Activated CD8-positive, alpha-beta memory T cell treated with anti-CD3 and anti-CD28 coated beads, Interleukin-2, amount 50 U/mL, for 4 hours (primary cell): ENCODE measurements at regions not wholly inside any gene's neighbourhood (a gene's known extent, or its start where the extent isn't known, plus 50 kb on each side); places are given as distances from the start of the nearest gene placed in this dataset.

ENCODE experiments used
- DNase-seq: peaks from one replicate; pipeline ENCODE4 v3.0.0-alpha.2; 2020

GRCh38 chrX:97787311-97787710, 903.6 kb downstream of the RPA4 start:
- no peak for DNase-seq

GRCh38 chrX:97787849-97788248, 904.1 kb downstream of the RPA4 start:
- no peak for DNase-seq

- DNase-seq: no peak
Observed at GRCh38 chrX:97790850-97791249, 907.1 kb downstream of the RPA4 start.

- no peak for DNase-seq
Observed at GRCh38 chrX:97797076-97797475, 913.4 kb downstream of the RPA4 start.

GRCh38 chrX:97806238-97806637, 922.5 kb downstream of the RPA4 start:
- no peak for DNase-seq

- DNase-seq: no peak
Observed at GRCh38 chrX:97806946-97807345, 923.2 kb downstream of the RPA4 start.

- no peak for DNase-seq
Observed at GRCh38 chrX:97820170-97820569, 936.5 kb downstream of the RPA4 start.

- no peak for DNase-seq
Observed at GRCh38 chrX:97828471-97828870, 944.8 kb downstream of the RPA4 start.

GRCh38 chrX:97835969-97836368, 952.3 kb downstream of the RPA4 start:
- no peak for DNase-seq

GRCh38 chrX:97841544-97842179, 958.0 kb downstream of the RPA4 start:
- DNase-seq: no peak

- peak; percentile 12 for DNase-seq
Observed at GRCh38 chrX:97842468-97843199, 958.9 kb downstream of the RPA4 start.

GRCh38 chrX:97843200-97843811, 959.6 kb downstream of the RPA4 start:
- DNase-seq: no peak

GRCh38 chrX:97844161-97844560, 960.5 kb downstream of the RPA4 start:
- no peak for DNase-seq

GRCh38 chrX:97844943-97845342, 961.2 kb downstream of the RPA4 start:
- DNase-seq: peak; percentile 11

- DNase-seq: no peak
Observed at GRCh38 chrX:97845451-97845850, 961.7 kb downstream of the RPA4 start.

GRCh38 chrX:97846228-97846627, 962.5 kb downstream of the RPA4 start:
- DNase-seq: no peak

GRCh38 chrX:97846718-97847237, 963.1 kb downstream of the RPA4 start:
- no peak for DNase-seq

- no peak for DNase-seq
Observed at GRCh38 chrX:97847885-97848679, 964.4 kb downstream of the RPA4 start.

- no peak for DNase-seq
Observed at GRCh38 chrX:97849951-97850350, 966.2 kb downstream of the RPA4 start.

GRCh38 chrX:97850911-97851310, 967.2 kb downstream of the RPA4 start:
- no peak for DNase-seq

- no peak for DNase-seq
Observed at GRCh38 chrX:97854086-97854485, 970.4 kb downstream of the RPA4 start.

- DNase-seq: no peak
Observed at GRCh38 chrX:97858592-97858991, 974.9 kb downstream of the RPA4 start.

GRCh38 chrX:97860226-97860625, 976.5 kb downstream of the RPA4 start:
- no peak for DNase-seq
